Upper lobe of left lung (tissue), 4 donors: ENCODE measurements at regions not wholly inside any gene's neighbourhood (a gene's known extent, or its start where the extent isn't known, plus 50 kb on each side); places are given as distances from the start of the nearest gene placed in this dataset.

ENCODE experiments used
- CTCF ChIP-seq, 6 experiments: fragments of 450-650 bp in 4 of 6; fragments of 200-600 bp in 2 of 6; sonication (generic) in 2 of 6; IDR thresholded peaks; one replicate each; pipeline ENCODE4 v1.5.1; 2016 to 2019; ENCODE audit warnings: antibody characterized with exemption in 6 of 6
- EP300 ChIP-seq, 4 donors: sonication (generic); formaldehyde crosslinking; IDR thresholded peaks; one replicate each; pipeline ENCODE4 v1.5.1; 2017; ENCODE audit warnings: antibody characterized with exemption in 4 of 4, control low read depth in 2 of 4
- POLR2A ChIP-seq, 4 donors: fragments of 450-650 bp; IDR thresholded peaks; one replicate each; pipeline ENCODE4 v1.5.1; 2016 to 2017; ENCODE audit warnings: antibody characterized with exemption in 4 of 4, mild to moderate bottlenecking in 2 of 4
- POLR2AphosphoS5 ChIP-seq, 2 donors: sonication (generic); formaldehyde crosslinking; IDR thresholded peaks; one replicate each; pipeline ENCODE4 v1.5.1; 2017; ENCODE audit warnings: antibody characterized with exemption in 2 of 2

- TF ChIP-seq CTCF (IDR thresholded peaks at IDR 0.05), result no peak
- TF ChIP-seq POLR2AphosphoS5 (IDR thresholded peaks at IDR 0.05), result no peak
- no peak for TF ChIP-seq POLR2A (IDR thresholded peaks at IDR 0.05)
- no peak for TF ChIP-seq EP300 (IDR thresholded peaks at IDR 0.05)
Observed at GRCh38 chr3:112718967-112719366, 78.0 kb upstream of the CCDC80 start.
